ENCODE measurements at regions not wholly inside any gene's neighbourhood (a gene's known extent, or its start where the extent isn't known, plus 50 kb on each side); places are given as distances from the start of the nearest gene placed in this dataset.
"Not testable (repeated sequence)": the region's sequence is repeated elsewhere in the genome, so short reads cannot be mapped to it uniquely, and the experiment has no call there.

- no peak for DNase-seq (ENCODE audit: low read depth, low spot score)
These were observed 415.5 kb upstream of the SOX5 start for GRCh38 chr12:24364921-24365320.

GRCh38 chr12:24363177-24363754 lies 413.8 kb upstream of the SOX5 start:
- no peak for DNase-seq (ENCODE audit: low read depth, low spot score)

DNA sequence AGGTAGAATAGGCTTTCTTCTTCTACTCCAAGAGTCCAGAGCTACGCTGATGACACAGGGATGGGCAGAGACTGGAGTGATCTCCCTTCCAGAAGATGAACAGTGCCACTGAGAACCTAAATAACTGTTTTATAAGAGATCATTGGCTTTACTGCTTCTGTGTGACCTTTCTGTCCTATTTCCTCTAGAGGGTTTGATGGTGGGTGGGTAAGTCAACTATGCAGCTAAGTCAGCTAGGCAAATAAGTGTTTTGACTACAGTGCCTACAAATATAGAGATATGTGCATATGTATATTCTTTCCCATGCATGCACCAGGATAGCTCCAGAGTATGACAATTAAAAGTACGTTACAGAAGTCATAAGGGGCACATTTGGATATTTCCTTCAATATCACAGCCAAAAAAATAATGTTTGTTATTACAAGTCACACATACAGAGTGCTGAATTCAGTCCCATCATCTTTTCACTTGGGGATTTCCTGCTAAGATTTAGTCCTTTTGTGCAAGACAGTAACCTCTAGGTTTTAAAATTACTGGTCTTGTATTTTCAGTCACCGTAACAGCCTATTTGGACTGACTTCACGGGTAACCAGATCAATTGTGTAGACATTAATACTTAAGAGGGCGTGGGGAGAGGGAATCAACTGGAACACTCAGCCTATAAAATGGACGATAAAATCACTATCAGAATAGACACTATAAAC lies 412.6 kb upstream of the SOX5 start:
- no peak for DNase-seq (ENCODE audit: low read depth, low spot score)

DNA sequence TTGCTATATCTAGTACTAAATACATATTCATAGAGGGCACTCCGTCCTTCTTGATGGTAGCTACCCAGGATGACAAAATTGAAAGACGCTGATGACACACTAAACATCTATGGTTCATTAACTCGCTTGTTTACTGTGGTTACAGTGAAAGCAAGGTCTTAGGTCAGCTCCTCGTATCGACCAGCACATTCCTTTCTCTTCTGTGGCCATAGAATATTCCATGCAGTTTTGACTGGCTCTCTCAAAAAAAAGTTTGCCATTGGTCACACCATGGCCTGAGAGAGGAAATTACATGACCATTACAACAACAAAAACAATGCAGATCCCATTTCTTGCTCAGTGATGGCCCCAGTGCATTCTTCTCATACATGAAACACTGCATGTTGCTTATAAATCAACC lies 411.4 kb upstream of the SOX5 start:
- DNase-seq (ENCODE audit: low read depth, low spot score), result no peak

GRCh38 chr12:24360461-24360860 lies 411.0 kb upstream of the SOX5 start:
- no peak for DNase-seq (ENCODE audit: low read depth, low spot score)

DNA sequence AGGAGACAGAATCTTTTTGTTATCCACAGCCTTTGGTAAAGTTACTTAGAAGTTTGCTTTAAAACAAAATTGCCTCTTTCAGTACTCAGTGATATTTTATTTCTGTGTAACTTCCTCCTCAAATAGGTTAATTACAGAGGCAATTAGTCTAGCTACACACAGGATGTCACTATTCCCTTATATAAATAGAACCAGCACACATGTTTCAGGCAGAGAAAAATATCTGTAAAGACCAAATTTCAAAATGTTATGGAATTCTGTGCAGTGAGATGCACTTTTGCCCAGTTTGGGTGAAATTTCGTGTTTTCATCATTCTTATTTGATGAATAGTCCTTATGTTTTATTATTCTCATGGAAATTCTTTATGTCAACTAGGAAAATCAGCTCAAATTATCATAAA lies 410.6 kb upstream of the SOX5 start:
- DNase-seq (ENCODE audit: low read depth, low spot score), result no peak

DNA sequence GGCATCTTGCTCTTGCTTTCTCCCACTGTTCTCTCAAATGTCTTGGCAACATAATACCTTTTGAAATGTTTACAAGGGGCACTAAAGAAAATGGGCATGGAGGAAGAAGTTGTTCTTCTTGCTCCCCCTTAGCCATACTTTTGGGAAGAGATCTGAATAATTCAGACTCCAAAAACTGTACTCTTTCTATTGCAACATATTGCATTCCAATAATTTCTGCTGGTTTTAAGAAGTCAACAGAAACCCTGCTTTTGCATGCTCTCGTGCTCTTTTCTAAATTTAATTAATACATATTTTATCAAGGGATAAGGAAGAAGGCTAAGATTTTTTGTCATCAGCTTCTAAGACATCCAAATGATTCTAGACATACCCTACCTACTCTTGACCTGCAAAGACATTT lies 409.9 kb upstream of the SOX5 start:
- DNase-seq (ENCODE audit: low read depth, low spot score), result no peak

- no peak for DNase-seq (ENCODE audit: low read depth, low spot score)
These were observed 406.9 kb upstream of the SOX5 start for GRCh38 chr12:24356240-24356804.

GRCh38 chr12:24352363-24352762 lies 402.9 kb upstream of the SOX5 start:
- DNase-seq (ENCODE audit: low read depth, low spot score), result no peak

GRCh38 chr12:24349051-24349799 lies 399.8 kb upstream of the SOX5 start:
- no peak for DNase-seq (ENCODE audit: low read depth, low spot score)

DNA sequence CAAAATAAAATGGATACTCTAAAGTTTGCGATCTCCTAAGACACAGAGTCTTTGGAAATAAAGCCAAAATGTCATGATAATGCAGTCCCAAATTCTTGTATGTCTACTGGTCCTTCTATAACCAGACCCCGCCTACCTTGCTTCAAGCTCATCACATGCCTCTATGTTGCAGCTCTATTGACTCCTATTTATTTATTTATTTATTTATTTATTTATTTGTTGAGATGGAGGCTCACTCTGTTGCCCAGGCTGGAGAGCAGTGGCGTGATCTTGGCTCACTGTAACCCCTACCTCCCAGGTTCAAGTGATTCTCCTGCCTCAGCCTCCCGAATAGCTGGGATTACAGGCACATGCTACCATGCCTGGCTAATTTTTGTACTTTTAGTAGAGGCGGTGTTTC lies 398.7 kb upstream of the SOX5 start:
- not testable (repeated sequence) for DNase-seq (ENCODE audit: low read depth, low spot score)

DNA sequence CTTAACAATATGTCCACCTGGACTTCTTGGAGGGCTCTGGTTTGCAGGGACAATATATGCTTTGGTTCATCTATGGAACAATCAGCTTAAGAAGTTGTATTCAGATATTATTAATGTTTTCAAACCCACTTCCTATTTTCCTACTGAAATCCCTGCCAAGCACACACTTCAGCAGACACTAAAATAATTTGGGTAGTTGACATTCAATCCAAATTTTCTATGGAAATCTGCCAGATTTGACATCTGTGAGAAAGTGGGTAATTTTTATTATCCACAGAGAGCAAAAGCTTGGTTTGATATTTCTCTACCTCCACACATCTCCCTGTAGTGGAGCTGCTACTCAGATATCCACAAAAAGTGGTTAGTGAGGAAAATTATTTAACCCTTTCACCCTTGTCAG lies 378.8 kb upstream of the SOX5 start:
- no peak for DNase-seq (ENCODE audit: low read depth, low spot score)

GRCh38 chr12:24325331-24325730 lies 375.9 kb upstream of the SOX5 start:
- no peak for DNase-seq (ENCODE audit: low read depth, low spot score)

DNA sequence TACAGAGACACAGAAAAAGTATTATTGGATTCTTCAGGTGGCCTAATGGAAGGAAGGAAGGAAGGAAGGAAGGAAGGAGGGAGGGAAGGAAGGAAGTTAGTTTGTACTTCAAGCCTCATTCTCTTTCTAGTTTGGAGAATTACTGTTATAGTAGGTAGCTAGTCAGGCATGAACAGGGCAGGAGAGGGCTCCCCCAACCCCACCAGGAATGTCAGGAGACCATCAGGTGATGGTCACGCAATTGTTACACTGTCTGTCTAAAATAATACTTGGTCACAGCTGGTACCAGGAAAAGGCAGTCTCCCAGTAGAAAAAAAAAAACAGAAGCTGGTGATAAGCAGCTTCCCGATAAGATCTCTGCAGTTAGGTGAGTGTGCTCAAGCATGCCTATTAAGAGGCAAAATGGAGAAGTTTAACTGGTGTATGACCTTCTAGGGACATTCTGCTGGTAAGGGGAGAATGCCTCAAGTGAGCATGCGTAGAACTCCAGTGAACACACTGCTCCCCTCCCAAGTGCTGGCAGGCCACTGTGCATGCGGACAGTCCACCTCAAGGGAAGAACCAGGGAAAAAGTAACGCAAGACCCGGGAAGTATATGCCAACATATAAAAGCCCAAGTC lies 358.4 kb upstream of the SOX5 start:
- no peak for DNase-seq (ENCODE audit: low read depth, low spot score)

DNA sequence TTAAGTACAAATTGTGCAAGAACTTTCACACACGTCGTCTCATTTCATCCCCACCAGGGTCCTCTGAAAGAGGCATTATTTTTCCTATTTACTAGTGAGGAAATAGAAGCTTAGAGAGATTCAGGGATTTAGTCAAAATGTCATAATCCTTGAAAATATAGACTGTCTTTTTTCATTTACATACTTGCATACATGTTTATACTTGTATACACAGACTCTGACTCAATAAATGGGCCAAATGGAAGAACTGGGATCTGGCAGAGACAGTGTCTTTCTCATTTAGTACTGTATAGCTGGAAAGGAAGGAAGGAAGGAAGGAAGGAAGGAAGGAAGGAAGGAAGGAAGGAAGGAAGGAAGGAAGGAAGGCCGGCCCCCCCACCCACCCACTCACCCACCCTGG lies 357.7 kb upstream of the SOX5 start:
- no peak for DNase-seq (ENCODE audit: low read depth, low spot score)

GRCh38 chr12:24306001-24306400 lies 356.5 kb upstream of the SOX5 start:
- DNase-seq (ENCODE audit: low read depth, low spot score), result no peak

DNA sequence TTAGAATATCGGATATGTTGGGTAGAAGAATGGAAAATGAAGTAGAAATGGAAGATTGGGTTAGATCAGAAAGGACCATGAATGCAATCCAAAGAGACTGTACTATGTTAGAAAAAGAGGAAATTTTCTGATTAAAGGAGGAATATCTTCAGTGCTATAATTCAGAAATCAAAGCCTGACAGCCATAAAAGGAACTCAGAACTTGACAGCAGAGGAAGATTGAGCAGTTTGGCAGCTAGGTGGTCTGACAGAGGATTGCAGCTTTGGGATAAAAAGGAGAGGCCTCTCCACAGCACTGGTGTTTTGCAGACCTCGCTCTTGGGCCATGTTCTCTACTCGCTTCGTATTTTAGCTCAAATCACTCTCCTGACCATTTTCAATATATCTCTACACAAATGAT lies 354.8 kb upstream of the SOX5 start:
- no peak for DNase-seq (ENCODE audit: low read depth, low spot score)

DNA sequence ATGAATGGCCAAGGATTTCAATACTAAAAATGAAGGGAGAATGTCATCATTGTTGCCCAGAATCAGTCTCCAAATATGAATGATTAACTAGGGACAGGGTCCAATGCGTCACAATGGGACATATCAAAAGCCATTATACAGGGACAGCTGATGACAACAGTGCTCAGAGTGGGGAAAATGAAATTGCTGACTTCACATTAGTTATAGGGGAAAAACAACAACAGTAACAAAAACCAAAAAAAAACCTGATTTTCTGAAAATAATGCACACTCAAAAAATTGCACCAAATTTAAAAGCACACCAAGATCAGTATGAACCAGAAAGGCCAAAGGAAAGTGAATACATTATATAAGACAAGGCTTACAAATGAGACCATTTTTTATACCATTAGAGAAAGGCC lies 353.2 kb upstream of the SOX5 start:
- no peak for DNase-seq (ENCODE audit: low read depth, low spot score)

GRCh38 chr12:24297516-24297915 lies 348.0 kb upstream of the SOX5 start:
- no peak for DNase-seq (ENCODE audit: low read depth, low spot score)

DNA sequence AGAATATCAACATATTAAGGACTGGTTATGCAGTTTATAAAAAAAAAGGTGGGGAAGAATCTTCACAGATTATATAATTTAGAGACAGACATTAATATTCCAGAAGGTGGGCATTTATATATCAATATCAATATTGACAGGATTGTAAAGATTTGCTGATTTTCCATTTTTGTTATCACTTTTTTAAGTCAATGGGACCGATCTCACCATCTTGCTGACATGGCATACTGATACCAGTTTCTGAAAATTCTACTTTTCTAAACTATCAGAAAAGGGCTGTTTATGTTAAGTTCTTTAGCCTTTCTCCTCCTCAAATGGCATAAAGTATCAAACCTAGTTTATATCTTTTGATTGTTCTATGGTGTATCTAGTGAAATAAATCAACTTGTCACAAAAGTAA lies 344.1 kb upstream of the SOX5 start:
- no peak for DNase-seq (ENCODE audit: low read depth, low spot score)

GRCh38 chr12:24287963-24288362 lies 338.5 kb upstream of the SOX5 start:
- no peak for DNase-seq (ENCODE audit: low read depth, low spot score)

- DNase-seq (ENCODE audit: low read depth, low spot score), result no peak
These were observed 336.0 kb upstream of the SOX5 start for GRCh38 chr12:24285448-24285847.

Measured in ELF-1 (cell line).